ENCODE measurements at regions not wholly inside any gene's neighbourhood (a gene's known extent, or its start where the extent isn't known, plus 50 kb on each side); places are given as distances from the start of the nearest gene placed in this dataset.

- Mint-ChIP-seq H3K4me3 (no peak overlapping the region), H3K27me3 (ENCODE audit: low read depth, poor library complexity) (peaks cover 17% of the 10 kb centered on the region), H3K4me1 (no peaks in the 10 kb centered on the region), H3K9me3 (no peaks in the 10 kb centered on the region), H3K27ac (no peak overlapping the region), H3K36me3 (ENCODE audit: low read depth) (no peaks in the 10 kb centered on the region)
- TF ChIP-seq CTCF (IDR thresholded peaks at IDR 0.05) = no peak
- peak; percentile 8 for DNase-seq
These were observed 200.1 kb downstream of the VRK1 start for GRCh38 chr14:96997269-96997668.

GRCh38 chr14:96997996-96998395 lies 200.8 kb downstream of the VRK1 start:
- Mint-ChIP-seq H3K9me3 (no peaks in the 10 kb centered on the region), H3K4me1 (no peaks in the 10 kb centered on the region), H3K27me3 (ENCODE audit: low read depth, poor library complexity) (peaks cover 10% of the 10 kb centered on the region), H3K36me3 (ENCODE audit: low read depth) (no peaks in the 10 kb centered on the region), H3K27ac (no peak overlapping the region), H3K4me3 (no peak overlapping the region)
- no peak for DNase-seq
- TF ChIP-seq CTCF (IDR thresholded peaks at IDR 0.05) = no peak

GRCh38 chr14:96999654-97000155 lies 202.5 kb downstream of the VRK1 start:
- no peak overlapping the region for H3K27ac Mint-ChIP-seq
- H3K9me3 Mint-ChIP-seq = no peaks in the 10 kb centered on the region
- peaks cover 7% of the 10 kb centered on the region for H3K27me3 Mint-ChIP-seq (ENCODE audit: low read depth, poor library complexity)
- no peak for TF ChIP-seq CTCF (IDR thresholded peaks at IDR 0.05)
- H3K4me3 Mint-ChIP-seq = no peak overlapping the region
- no peaks in the 10 kb centered on the region for H3K4me1 Mint-ChIP-seq
- no peak for DNase-seq
- no peaks in the 10 kb centered on the region for H3K36me3 Mint-ChIP-seq (ENCODE audit: low read depth)

GRCh38 chr14:97002454-97002853 lies 205.3 kb downstream of the VRK1 start:
- Mint-ChIP-seq H3K4me1 (no peaks in the 10 kb centered on the region), H3K9me3 (peaks cover 9% of the 10 kb centered on the region), H3K27ac (no peak overlapping the region), H3K27me3 (ENCODE audit: low read depth, poor library complexity) (peaks cover 1% of the 10 kb centered on the region), H3K36me3 (ENCODE audit: low read depth) (no peaks in the 10 kb centered on the region), H3K4me3 (no peak overlapping the region)
- no peak for DNase-seq
- no peak for TF ChIP-seq CTCF (IDR thresholded peaks at IDR 0.05)

GRCh38 chr14:97005934-97006333 lies 208.8 kb downstream of the VRK1 start:
- peaks cover 16% of the 10 kb centered on the region for H3K27me3 Mint-ChIP-seq (ENCODE audit: low read depth, poor library complexity)
- TF ChIP-seq CTCF (IDR thresholded peaks at IDR 0.05) = no peak
- no peak overlapping the region for H3K27ac Mint-ChIP-seq
- H3K4me3 Mint-ChIP-seq = no peak overlapping the region
- H3K4me1 Mint-ChIP-seq = no peaks in the 10 kb centered on the region
- peaks cover 10% of the 10 kb centered on the region for H3K9me3 Mint-ChIP-seq
- no peaks in the 10 kb centered on the region for H3K36me3 Mint-ChIP-seq (ENCODE audit: low read depth)
- no peak for DNase-seq

- no peak overlapping the region for H3K4me3 Mint-ChIP-seq
- H3K27ac Mint-ChIP-seq = no peak overlapping the region
These were observed 213.4 kb downstream of the VRK1 start for GRCh38 chr14:97010491-97011160.

More at GRCh38 chr14:97010491-97011160, 213.4 kb downstream of the VRK1 start:
- H3K36me3 Mint-ChIP-seq (ENCODE audit: low read depth) = no peaks in the 10 kb centered on the region
- peaks cover 10% of the 10 kb centered on the region for H3K9me3 Mint-ChIP-seq
- peak; percentile 8 for TF ChIP-seq CTCF (IDR thresholded peaks at IDR 0.05)
- peaks cover 16% of the 10 kb centered on the region for H3K27me3 Mint-ChIP-seq (ENCODE audit: low read depth, poor library complexity)
- no peak for DNase-seq
- no peaks in the 10 kb centered on the region for H3K4me1 Mint-ChIP-seq

Measured in nephron progenitor cell (in vitro differentiated cells).